ENCODE measurements at regions not wholly inside any gene's neighbourhood (a gene's known extent, or its start where the extent isn't known, plus 50 kb on each side); places are given as distances from the start of the nearest gene placed in this dataset.

DNA sequence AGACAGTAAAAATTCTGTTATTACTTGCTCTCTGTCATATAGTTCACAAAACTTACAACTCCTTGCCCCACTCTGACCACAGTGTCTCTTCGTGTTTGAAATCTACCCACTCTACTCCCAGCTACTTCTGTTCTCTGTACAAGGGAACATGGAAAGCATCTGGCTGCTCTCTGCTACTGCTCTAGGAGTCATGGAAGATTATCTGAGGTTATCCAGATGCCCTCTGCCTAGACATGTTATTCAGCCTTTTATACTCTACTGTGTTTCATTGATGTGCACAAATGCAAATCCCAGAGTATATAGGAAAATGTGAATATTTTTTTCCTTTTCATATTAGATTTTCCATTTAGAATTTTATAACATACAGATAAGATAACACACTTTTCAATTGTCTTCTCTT is 1525.6 kb downstream of the MAT2B start:
- Histone ChIP-seq H3K4me3 (replicated peaks in 1 of 3; ENCODE audit: insufficient read depth in 1 of 3, low read depth in 1 of 3, low read length in 3 of 3) (no peak overlapping the region), H2AFZ (ENCODE audit: low read depth, low read length) (no peak overlapping the region), H3K9ac (replicated peaks; ENCODE audit: extremely low read depth, insufficient read depth, low read length) (no peak overlapping the region), H3K9me1 (replicated peaks; ENCODE audit: control insufficient read depth, extremely low read depth, insufficient read depth, low read length) (no peaks in the 10 kb centered on the region), H3K36me3 (ENCODE audit: control insufficient read depth in 2 of 2, extremely low read depth in 1 of 2, insufficient read depth in 2 of 2, low read length in 2 of 2) (no peaks in the 10 kb centered on the region), H3K4me2 (ENCODE audit: insufficient read depth, low read length) (no peak overlapping the region), H4K20me1 (replicated peaks; ENCODE audit: control insufficient read depth, extremely low read depth, insufficient read depth, low read length) (no peaks in the 10 kb centered on the region), H3K4me1 (ENCODE audit: control insufficient read depth, extremely low read depth, insufficient read depth, low read length) (no peaks in the 10 kb centered on the region), H3K27me3 (ENCODE audit: control insufficient read depth in 2 of 2, insufficient read depth in 2 of 2, low read length in 2 of 2) (no peaks in the 10 kb centered on the region), H3K9me3 (replicated peaks; ENCODE audit: control insufficient read depth, insufficient read depth, low read length) (peaks cover 2% of the 10 kb centered on the region), H3K79me2 (ENCODE audit: control insufficient read depth, insufficient read depth, low read length) (no peaks in the 10 kb centered on the region), H3K27ac (ENCODE audit: insufficient read depth, low read depth, low read length) (no peak overlapping the region)
- dilution Hi-C loops (cut with MboI; ENCODE audit: extremely low pct_ligation_motif_present, low sequenced_read_pairs) = no loop called here
- DNase-seq (ENCODE audit: low read depth, low spot score) (no peak), FAIRE-seq (no peak)
- intact Hi-C loops (cut with micrococcal nuclease) = no loop called here
- no TSS peak for BruUV-seq (replicated peaks)
- CTCF ChIA-PET = no interaction called here
- no peak for TF ChIP-seq MYC (IDR thresholded peaks at IDR 0.05; ENCODE audit: low read depth, low read length)
- no peak for TF ChIP-seq POLR2A (IDR thresholded peaks at IDR 0.05; ENCODE audit: low read depth, low read length)
- no peak for TF ChIP-seq JUN (IDR thresholded peaks at IDR 0.05; ENCODE audit: borderline replicate concordance, insufficient read depth, insufficient read length, low read depth)
- no peak for TF ChIP-seq GATA2 (IDR thresholded peaks at IDR 0.05; ENCODE audit: insufficient read depth, insufficient read length, low read depth, low read length)
- POLR2A ChIA-PET = no interaction called here

- no TSS peak for BruUV-seq (replicated peaks)
- intact Hi-C loops (cut with micrococcal nuclease) (no loop called here), dilution Hi-C loops (cut with MboI; ENCODE audit: extremely low pct_ligation_motif_present, low sequenced_read_pairs) (no loop called here)
- FAIRE-seq (no peak), DNase-seq (ENCODE audit: low read depth, low spot score) (no peak)
- Histone ChIP-seq H3K4me1 (ENCODE audit: control insufficient read depth, extremely low read depth, insufficient read depth, low read length) (no peaks in the 10 kb centered on the region), H3K9me3 (replicated peaks; ENCODE audit: control insufficient read depth, insufficient read depth, low read length) (peaks cover 2% of the 10 kb centered on the region), H4K20me1 (replicated peaks; ENCODE audit: control insufficient read depth, extremely low read depth, insufficient read depth, low read length) (no peaks in the 10 kb centered on the region), H3K4me3 (replicated peaks in 1 of 3; ENCODE audit: insufficient read depth in 1 of 3, low read depth in 1 of 3, low read length in 3 of 3) (no peak overlapping the region), H3K27me3 (ENCODE audit: control insufficient read depth in 2 of 2, insufficient read depth in 2 of 2, low read length in 2 of 2) (no peaks in the 10 kb centered on the region), H3K9ac (replicated peaks; ENCODE audit: extremely low read depth, insufficient read depth, low read length) (no peak overlapping the region), H3K9me1 (replicated peaks; ENCODE audit: control insufficient read depth, extremely low read depth, insufficient read depth, low read length) (no peaks in the 10 kb centered on the region), H2AFZ (ENCODE audit: low read depth, low read length) (no peak overlapping the region), H3K4me2 (ENCODE audit: insufficient read depth, low read length) (no peak overlapping the region), H3K79me2 (ENCODE audit: control insufficient read depth, insufficient read depth, low read length) (no peaks in the 10 kb centered on the region), H3K36me3 (ENCODE audit: control insufficient read depth in 2 of 2, extremely low read depth in 1 of 2, insufficient read depth in 2 of 2, low read length in 2 of 2) (no peaks in the 10 kb centered on the region), H3K27ac (ENCODE audit: insufficient read depth, low read depth, low read length) (no peak overlapping the region)
- CTCF ChIA-PET = no interaction called here
- POLR2A ChIA-PET = no interaction called here
- no peak for TF ChIP-seq EZH2 (IDR thresholded peaks at IDR 0.05; ENCODE audit: borderline replicate concordance, low read depth, low read length, severe bottlenecking)
- TF ChIP-seq, protein P1, sequence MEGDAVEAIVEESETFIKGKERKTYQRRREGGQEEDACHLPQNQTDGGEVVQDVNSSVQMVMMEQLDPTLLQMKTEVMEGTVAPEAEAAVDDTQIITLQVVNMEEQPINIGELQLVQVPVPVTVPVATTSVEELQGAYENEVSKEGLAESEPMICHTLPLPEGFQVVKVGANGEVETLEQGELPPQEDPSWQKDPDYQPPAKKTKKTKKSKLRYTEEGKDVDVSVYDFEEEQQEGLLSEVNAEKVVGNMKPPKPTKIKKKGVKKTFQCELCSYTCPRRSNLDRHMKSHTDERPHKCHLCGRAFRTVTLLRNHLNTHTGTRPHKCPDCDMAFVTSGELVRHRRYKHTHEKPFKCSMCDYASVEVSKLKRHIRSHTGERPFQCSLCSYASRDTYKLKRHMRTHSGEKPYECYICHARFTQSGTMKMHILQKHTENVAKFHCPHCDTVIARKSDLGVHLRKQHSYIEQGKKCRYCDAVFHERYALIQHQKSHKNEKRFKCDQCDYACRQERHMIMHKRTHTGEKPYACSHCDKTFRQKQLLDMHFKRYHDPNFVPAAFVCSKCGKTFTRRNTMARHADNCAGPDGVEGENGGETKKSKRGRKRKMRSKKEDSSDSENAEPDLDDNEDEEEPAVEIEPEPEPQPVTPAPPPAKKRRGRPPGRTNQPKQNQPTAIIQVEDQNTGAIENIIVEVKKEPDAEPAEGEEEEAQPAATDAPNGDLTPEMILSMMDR (IDR thresholded peaks at IDR 0.05; ENCODE audit: extremely low read depth in 1 of 2, insufficient read depth in 1 of 2, low read depth in 1 of 2, low read length in 2 of 2) = no peak
These were observed 1526.0 kb downstream of the MAT2B start for GRCh38 chr5:165031371-165031770.

Data from endothelial cell of umbilical vein (primary cell).